SK-N-SH treated with all-trans-retinoic acid at 6 μM for 48 hours (cell line): ENCODE measurements at regions not wholly inside any gene's neighbourhood (a gene's known extent, or its start where the extent isn't known, plus 50 kb on each side); places are given as distances from the start of the nearest gene placed in this dataset.

ENCODE experiments used
- ATAC-seq: fragments of 200-7000 bp; cut with Tn5 transposase; 3 replicates; pipeline ENCODE4 v1.9.1; 2020; ENCODE audit warnings: mild to moderate bottlenecking, moderate library complexity
- ARNTL ChIP-seq: fragments of 450-650 bp; formaldehyde crosslinking; IDR thresholded peaks from 2 replicates; pipeline ENCODE4 v1.5.0; 2020; ENCODE audit warnings: low read depth, mild to moderate bottlenecking, moderate library complexity, borderline replicate concordance
- BACH2 ChIP-seq: fragments of 250-450 bp; sonication (Bioruptor Pico); IDR thresholded peaks from 2 replicates; pipeline ENCODE4 v1.9.0; 2021; ENCODE audit warnings: mild to moderate bottlenecking, borderline replicate concordance
- CREB5 ChIP-seq: fragments of 250-450 bp; sonication (Bioruptor Pico); IDR thresholded peaks from 2 replicates; pipeline ENCODE4 v1.5.1; 2020; ENCODE audit warnings: low read depth, mild to moderate bottlenecking, moderate library complexity
- CSDC2 ChIP-seq: fragments of 250-450 bp; sonication (Bioruptor Pico); IDR thresholded peaks from 2 replicates; pipeline ENCODE4 v1.5.0; 2020; ENCODE audit warnings: mild to moderate bottlenecking, moderate library complexity
- CSRNP3 ChIP-seq: fragments of 250-450 bp; sonication (Bioruptor Pico); IDR thresholded peaks from 2 replicates; pipeline ENCODE4 v1.5.1; 2021; ENCODE audit warnings: mild to moderate bottlenecking, moderate library complexity
- ESRRG ChIP-seq: fragments of 250-450 bp; sonication (Bioruptor Pico); IDR thresholded peaks from 2 replicates; pipeline ENCODE4 v1.6.1; 2021; ENCODE audit warnings: mild to moderate bottlenecking
- GLIS3 ChIP-seq: fragments of 250-450 bp; sonication (Bioruptor Pico); IDR thresholded peaks from 2 replicates; pipeline ENCODE4 v1.5.0; 2020; ENCODE audit warnings: mild to moderate bottlenecking, moderate library complexity
- ISL1 ChIP-seq: fragments of 250-450 bp; sonication (Bioruptor Pico); IDR thresholded peaks from 2 replicates; pipeline ENCODE4 v2.1.2; 2022; ENCODE audit warnings: mild to moderate bottlenecking, moderate library complexity
- OSR1 ChIP-seq: fragments of 250-450 bp; sonication (Bioruptor Pico); IDR thresholded peaks from 2 replicates; pipeline ENCODE4 v1.8.0; 2022; ENCODE audit warnings: moderate library complexity, mild to moderate bottlenecking, inconsistent platforms
- PATZ1 ChIP-seq: fragments of 250-450 bp; sonication (Bioruptor Pico); IDR thresholded peaks from 2 replicates; pipeline ENCODE4 v1.8.0; 2020; ENCODE audit warnings: mild to moderate bottlenecking, moderate library complexity, borderline replicate concordance
- POU6F1 ChIP-seq: fragments of 250-450 bp; sonication (Bioruptor Pico); IDR thresholded peaks from 2 replicates; pipeline ENCODE4 v1.8.0; 2021; ENCODE audit warnings: low read depth, mild to moderate bottlenecking, moderate library complexity, borderline replicate concordance
- PPARA ChIP-seq: fragments of 250-450 bp; sonication (Bioruptor Pico); IDR thresholded peaks from 2 replicates; pipeline ENCODE4 v1.5.0; 2020; ENCODE audit warnings: mild to moderate bottlenecking, borderline replicate concordance
- RARB ChIP-seq: fragments of 250-450 bp; sonication (Bioruptor Pico); IDR thresholded peaks from 2 replicates; pipeline ENCODE4 v1.8.0; 2021; ENCODE audit warnings: mild to moderate bottlenecking, moderate library complexity
- SNAI2 ChIP-seq: fragments of 250-450 bp; sonication (Bioruptor Pico); IDR thresholded peaks from 2 replicates; pipeline ENCODE4 v1.5.0; 2020; ENCODE audit warnings: mild to moderate bottlenecking, moderate library complexity
- TOX ChIP-seq: fragments of 250-450 bp; sonication (Bioruptor Pico); IDR thresholded peaks from 2 replicates; pipeline ENCODE4 v1.8.0; 2021; ENCODE audit warnings: mild to moderate bottlenecking, moderate library complexity, borderline replicate concordance
- TSHZ2 ChIP-seq: fragments of 250-450 bp; sonication (Bioruptor Pico); IDR thresholded peaks from 2 replicates; pipeline ENCODE4 v1.5.0; 2020; ENCODE audit warnings: mild to moderate bottlenecking, moderate library complexity
- ZFP3 ChIP-seq: fragments of 250-450 bp; sonication (Bioruptor Pico); IDR thresholded peaks from 2 replicates; pipeline ENCODE4 v1.5.0; 2020; ENCODE audit warnings: mild to moderate bottlenecking, moderate library complexity
- ZFP30 ChIP-seq: fragments of 450-650 bp; formaldehyde crosslinking; IDR thresholded peaks from 2 replicates; pipeline ENCODE4 v1.5.0; 2022; ENCODE audit warnings: mild to moderate bottlenecking, moderate library complexity
- ZNF565 ChIP-seq: fragments of 450-650 bp; formaldehyde crosslinking; conservative IDR thresholded peaks from 2 replicates; pipeline ENCODE4 v1.5.0; 2020; ENCODE audit warnings: low read depth, mild to moderate bottlenecking, moderate library complexity
- ZNF70 ChIP-seq: fragments of 450-650 bp; formaldehyde crosslinking; IDR thresholded peaks from 2 replicates; pipeline ENCODE4 v1.5.0; 2020; ENCODE audit warnings: mild to moderate bottlenecking, moderate library complexity
- ZNF8 ChIP-seq: fragments of 450-650 bp; formaldehyde crosslinking; IDR thresholded peaks from 2 replicates; pipeline ENCODE4 v1.5.0; 2020; ENCODE audit warnings: mild to moderate bottlenecking, moderate library complexity

GRCh38 chr12:98232753-98233390, 282.5 kb upstream of the TMPO start:
- no peak for ATAC-seq
- no peak for TF ChIP-seq SNAI2 (CRISPR knock-in tag)
- no peak for TF ChIP-seq ESRRG (CRISPR knock-in tag)
- no peak for TF ChIP-seq ARNTL
- no peak for TF ChIP-seq ZNF70 (CRISPR knock-in tag)
- TF ChIP-seq ZNF8, result no peak

- TF ChIP-seq ZFP3 (CRISPR knock-in tag) (no peak), TSHZ2 (no peak), ZNF70 (CRISPR knock-in tag) (no peak), PPARA (no peak), TOX (no peak), POU6F1 (CRISPR knock-in tag) (no peak), CREB5 (CRISPR knock-in tag) (no peak), GLIS3 (no peak), OSR1 (CRISPR knock-in tag) (no peak), ZNF565 (CRISPR knock-in tag) (no peak), ESRRG (CRISPR knock-in tag) (no peak), CSDC2 (CRISPR knock-in tag) (no peak), CSRNP3 (CRISPR knock-in tag) (no peak), PATZ1 (CRISPR knock-in tag) (no peak), BACH2 (CRISPR knock-in tag) (no peak), ZFP30 (CRISPR knock-in tag) (no peak), RARB (CRISPR knock-in tag) (no peak), SNAI2 (CRISPR knock-in tag) (no peak), ISL1 (CRISPR knock-in tag) (no peak), ARNTL (no peak)
- no peak for ATAC-seq
Measured at GRCh38 chr12:98235301-98235700, 280.1 kb upstream of the TMPO start.

- TF ChIP-seq RARB (CRISPR knock-in tag) (no peak), CREB5 (CRISPR knock-in tag) (no peak), ZNF565 (CRISPR knock-in tag) (no peak), POU6F1 (CRISPR knock-in tag) (no peak), ZFP30 (CRISPR knock-in tag) (no peak), ISL1 (CRISPR knock-in tag) (peak; percentile 80)
- ATAC-seq, result peak; percentile 81
Measured at GRCh38 chr12:98238515-98239130, 276.8 kb upstream of the TMPO start.
